ENCODE measurements at regions not wholly inside any gene's neighbourhood (a gene's known extent, or its start where the extent isn't known, plus 50 kb on each side); places are given as distances from the start of the nearest gene placed in this dataset.

- no peak overlapping the region for H3K27ac ChIP-seq
- intact Hi-C loops (cut with DNase I): no loop called here
- no peaks in the 10 kb centered on the region for H3K4me1 ChIP-seq
- DNase-seq (no peak), ATAC-seq (no peak)
- H3K27me3 ChIP-seq: no peaks in the 10 kb centered on the region
- TF ChIP-seq, protein P1, sequence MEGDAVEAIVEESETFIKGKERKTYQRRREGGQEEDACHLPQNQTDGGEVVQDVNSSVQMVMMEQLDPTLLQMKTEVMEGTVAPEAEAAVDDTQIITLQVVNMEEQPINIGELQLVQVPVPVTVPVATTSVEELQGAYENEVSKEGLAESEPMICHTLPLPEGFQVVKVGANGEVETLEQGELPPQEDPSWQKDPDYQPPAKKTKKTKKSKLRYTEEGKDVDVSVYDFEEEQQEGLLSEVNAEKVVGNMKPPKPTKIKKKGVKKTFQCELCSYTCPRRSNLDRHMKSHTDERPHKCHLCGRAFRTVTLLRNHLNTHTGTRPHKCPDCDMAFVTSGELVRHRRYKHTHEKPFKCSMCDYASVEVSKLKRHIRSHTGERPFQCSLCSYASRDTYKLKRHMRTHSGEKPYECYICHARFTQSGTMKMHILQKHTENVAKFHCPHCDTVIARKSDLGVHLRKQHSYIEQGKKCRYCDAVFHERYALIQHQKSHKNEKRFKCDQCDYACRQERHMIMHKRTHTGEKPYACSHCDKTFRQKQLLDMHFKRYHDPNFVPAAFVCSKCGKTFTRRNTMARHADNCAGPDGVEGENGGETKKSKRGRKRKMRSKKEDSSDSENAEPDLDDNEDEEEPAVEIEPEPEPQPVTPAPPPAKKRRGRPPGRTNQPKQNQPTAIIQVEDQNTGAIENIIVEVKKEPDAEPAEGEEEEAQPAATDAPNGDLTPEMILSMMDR (IDR thresholded peaks at IDR 0.05): no peak
- no peak for TF ChIP-seq POLR2A (IDR thresholded peaks at IDR 0.05)
- H3K36me3 ChIP-seq: no peaks in the 10 kb centered on the region
- WGBS (ENCODE audit: insufficient coverage, low coverage, low lambda C conversion rate, missing lambda C conversion rate): 55% methylated on average over 1 of the region's 1 CpG
- H3K9me3 ChIP-seq: no peaks in the 10 kb centered on the region
- no peak overlapping the region for H3K4me3 ChIP-seq
Measured at GRCh38 chr18:4734903-4735302, 279.8 kb upstream of the DLGAP1 start.

DNA sequence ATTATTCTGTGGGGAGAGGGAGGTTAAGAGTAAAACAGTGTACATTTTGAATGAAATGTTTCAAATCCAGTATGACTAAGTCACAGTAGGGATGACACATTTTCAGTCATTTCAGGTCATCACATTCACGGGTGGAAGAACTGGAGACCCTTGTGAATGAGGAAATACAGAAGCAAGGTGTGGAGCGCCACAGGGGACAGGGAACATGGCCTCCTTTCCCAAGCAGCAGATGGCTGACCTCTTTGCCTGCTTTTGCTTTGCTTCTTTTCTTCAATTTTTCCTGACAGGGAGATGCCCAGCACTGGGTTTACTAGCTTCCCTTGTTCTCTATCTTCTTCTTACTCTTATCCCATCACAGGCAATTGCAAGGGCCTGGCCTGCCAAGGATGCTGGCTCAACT lies 278.9 kb upstream of the DLGAP1 start:
- WGBS (ENCODE audit: insufficient coverage, low coverage, low lambda C conversion rate, missing lambda C conversion rate): 29% methylated on average over 1 of the region's 2 CpGs
- intact Hi-C loops (cut with DNase I): no loop called here
- Histone ChIP-seq H3K9me3 (no peaks in the 10 kb centered on the region), H3K27ac (no peak overlapping the region), H3K4me1 (no peaks in the 10 kb centered on the region), H3K36me3 (no peaks in the 10 kb centered on the region), H3K27me3 (no peaks in the 10 kb centered on the region), H3K4me3 (no peak overlapping the region)
- no peak for ATAC-seq
- no peak for DNase-seq
- TF ChIP-seq, protein P1 (IDR thresholded peaks at IDR 0.05): no peak
- no peak for TF ChIP-seq POLR2A (IDR thresholded peaks at IDR 0.05)

GRCh38 chr18:4721545-4721944 lies 266.4 kb upstream of the DLGAP1 start:
- Histone ChIP-seq H3K27ac (no peak overlapping the region), H3K4me1 (no peaks in the 10 kb centered on the region), H3K4me3 (no peak overlapping the region), H3K9me3 (no peaks in the 10 kb centered on the region), H3K36me3 (no peaks in the 10 kb centered on the region), H3K27me3 (no peaks in the 10 kb centered on the region)
- WGBS (ENCODE audit: insufficient coverage, low coverage, low lambda C conversion rate, missing lambda C conversion rate): 65% methylated on average over 3 of the region's 3 CpGs
- TF ChIP-seq, protein P1 (IDR thresholded peaks at IDR 0.05): no peak
- TF ChIP-seq POLR2A (IDR thresholded peaks at IDR 0.05): no peak
- DNase-seq (no peak), ATAC-seq (no peak)
- intact Hi-C loops (cut with DNase I): no loop called here

DNA sequence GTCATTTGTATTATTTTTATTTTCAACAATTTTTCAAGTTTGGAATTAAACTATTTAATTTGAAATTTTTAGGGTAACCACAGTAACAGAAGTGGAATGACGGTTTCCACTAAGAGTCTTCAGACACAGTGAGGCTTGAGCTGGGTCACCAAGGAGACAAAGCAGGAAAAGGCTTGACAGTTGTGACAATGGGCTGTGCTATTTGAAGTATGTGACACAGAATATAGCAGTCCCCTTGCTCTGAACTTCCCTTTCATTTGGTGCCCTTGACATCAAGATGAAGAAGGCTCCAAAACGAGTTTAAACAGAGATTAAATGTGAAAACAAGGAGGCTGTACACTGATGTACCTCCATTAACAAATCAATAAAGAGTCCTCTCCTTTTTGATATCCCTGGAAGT lies 265.4 kb upstream of the DLGAP1 start:
- Histone ChIP-seq H3K4me3 (no peak overlapping the region), H3K27ac (no peak overlapping the region), H3K27me3 (no peaks in the 10 kb centered on the region), H3K4me1 (no peaks in the 10 kb centered on the region), H3K36me3 (no peaks in the 10 kb centered on the region), H3K9me3 (no peaks in the 10 kb centered on the region)
- WGBS (ENCODE audit: insufficient coverage, low coverage, low lambda C conversion rate, missing lambda C conversion rate): 11% methylated on average over 2 of the region's 2 CpGs
- no peak for TF ChIP-seq POLR2A (IDR thresholded peaks at IDR 0.05)
- TF ChIP-seq, protein P1 (IDR thresholded peaks at IDR 0.05): no peak
- ATAC-seq (no peak), DNase-seq (no peak)
- intact Hi-C loops (cut with DNase I): no loop called here

- Histone ChIP-seq H3K27me3 (no peaks in the 10 kb centered on the region), H3K27ac (no peak overlapping the region), H3K36me3 (no peaks in the 10 kb centered on the region), H3K4me3 (no peak overlapping the region), H3K9me3 (no peaks in the 10 kb centered on the region), H3K4me1 (no peaks in the 10 kb centered on the region)
- TF ChIP-seq, protein P1 (IDR thresholded peaks at IDR 0.05): no peak
- TF ChIP-seq POLR2A (IDR thresholded peaks at IDR 0.05): no peak
- no peak for ATAC-seq
- intact Hi-C loops (cut with DNase I): no loop called here
- WGBS (ENCODE audit: insufficient coverage, low coverage, low lambda C conversion rate, missing lambda C conversion rate): 57% methylated on average over 1 of the region's 1 CpG
- no peak for DNase-seq
Measured at GRCh38 chr18:4705894-4706293, 250.8 kb upstream of the DLGAP1 start.
